Parathyroid adenoma (tissue), 2 donors: ENCODE measurements at regions not wholly inside any gene's neighbourhood (a gene's known extent, or its start where the extent isn't known, plus 50 kb on each side); places are given as distances from the start of the nearest gene placed in this dataset.

Source experiments
- H2AFZ ChIP-seq: fragments of 300-600 bp; sonication (generic); one replicate; pipeline ENCODE4 v1.7.0; 2017; ENCODE audit warnings: antibody characterized with exemption, mild to moderate bottlenecking
- H3K27ac ChIP-seq: fragments of 300-600 bp; sonication (generic); one replicate; pipeline ENCODE4 v1.7.0; 2017
- H3K27me3 ChIP-seq: fragments of 300-600 bp; sonication (generic); one replicate; pipeline ENCODE4 v1.7.0; 2017; ENCODE audit warnings: low read length; ENCODE audit not compliant: control insufficient read depth, insufficient read depth
- H3K36me3 ChIP-seq: fragments of 300-600 bp; sonication (generic); one replicate; pipeline ENCODE4 v1.7.0; 2017; ENCODE audit warnings: low read length; ENCODE audit not compliant: control insufficient read depth, insufficient read depth
- H3K4me1 ChIP-seq: fragments of 300-600 bp; sonication (generic); one replicate; pipeline ENCODE4 v1.7.0; 2017; ENCODE audit warnings: control low read depth
- H3K4me2 ChIP-seq: fragments of 300-600 bp; sonication (generic); one replicate; pipeline ENCODE4 v1.7.0; 2017; ENCODE audit warnings: low read length
- H3K4me3 ChIP-seq: fragments of 300-600 bp; sonication (generic); one replicate; pipeline ENCODE4 v1.7.0; 2017; ENCODE audit warnings: low read depth, low read length
- H3K79me2 ChIP-seq: fragments of 300-600 bp; sonication (generic); one replicate; pipeline ENCODE4 v1.7.0; 2017; ENCODE audit warnings: control low read depth
- H3K9ac ChIP-seq: fragments of 300-600 bp; sonication (generic); one replicate; pipeline ENCODE4 v1.7.0; 2017; ENCODE audit warnings: mild to moderate bottlenecking
- H3K9me3 ChIP-seq: fragments of 300-600 bp; sonication (generic); one replicate; pipeline ENCODE4 v1.7.0; 2017; ENCODE audit warnings: low read length; ENCODE audit not compliant: control insufficient read depth
- TF ChIP-seq, protein P1 (sequence below): fragments of 300-600 bp; sonication (generic); IDR thresholded peaks from one replicate; pipeline ENCODE4 v1.7.0; 2017; ENCODE audit warnings: antibody characterized with exemption, mild to moderate bottlenecking
- donor health status: primary hyperparathyroidism.

DNA sequence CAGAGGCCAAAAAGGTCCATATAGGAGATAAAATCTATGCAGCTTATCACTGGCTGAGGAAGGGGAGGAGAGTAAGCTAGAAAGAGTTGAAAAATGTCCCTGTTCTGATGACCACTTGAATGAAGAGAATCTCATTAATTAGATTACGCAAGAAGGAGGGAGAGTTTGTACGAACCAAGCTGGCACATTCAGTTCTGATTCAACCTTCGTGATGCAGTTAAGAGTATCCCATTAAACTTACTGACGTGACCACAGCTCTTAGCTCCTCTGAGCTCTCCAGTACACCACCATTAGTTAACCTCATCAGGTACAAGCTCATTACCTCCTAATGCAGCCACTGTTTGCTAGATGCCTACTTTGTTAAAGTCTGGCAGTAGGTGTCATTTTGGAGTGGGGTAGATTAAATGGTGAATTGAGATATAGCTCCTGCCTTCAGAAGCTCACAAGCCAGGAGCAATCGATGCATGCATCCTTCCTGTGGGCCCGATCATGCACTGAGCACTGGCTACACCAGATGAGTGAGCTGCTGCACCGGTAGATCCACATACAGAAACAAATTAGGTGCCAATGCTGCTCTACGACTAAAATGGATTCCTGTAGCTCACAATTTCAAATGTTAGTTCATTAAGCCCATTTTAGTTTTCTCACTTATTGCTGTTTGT lies 458.3 kb downstream of the COG6 start:
- Histone ChIP-seq H3K27ac (no peak overlapping the region), H3K4me3 (no peak overlapping the region), H3K4me2 (no peak overlapping the region), H3K9ac (no peak overlapping the region), H3K4me1 (no peaks in the 10 kb centered on the region), H3K9me3 (no peaks in the 10 kb centered on the region), H3K27me3 (no peaks in the 10 kb centered on the region), H2AFZ (no peak overlapping the region), H3K36me3 (no peaks in the 10 kb centered on the region), H3K79me2 (no peaks in the 10 kb centered on the region)
- TF ChIP-seq, protein P1, sequence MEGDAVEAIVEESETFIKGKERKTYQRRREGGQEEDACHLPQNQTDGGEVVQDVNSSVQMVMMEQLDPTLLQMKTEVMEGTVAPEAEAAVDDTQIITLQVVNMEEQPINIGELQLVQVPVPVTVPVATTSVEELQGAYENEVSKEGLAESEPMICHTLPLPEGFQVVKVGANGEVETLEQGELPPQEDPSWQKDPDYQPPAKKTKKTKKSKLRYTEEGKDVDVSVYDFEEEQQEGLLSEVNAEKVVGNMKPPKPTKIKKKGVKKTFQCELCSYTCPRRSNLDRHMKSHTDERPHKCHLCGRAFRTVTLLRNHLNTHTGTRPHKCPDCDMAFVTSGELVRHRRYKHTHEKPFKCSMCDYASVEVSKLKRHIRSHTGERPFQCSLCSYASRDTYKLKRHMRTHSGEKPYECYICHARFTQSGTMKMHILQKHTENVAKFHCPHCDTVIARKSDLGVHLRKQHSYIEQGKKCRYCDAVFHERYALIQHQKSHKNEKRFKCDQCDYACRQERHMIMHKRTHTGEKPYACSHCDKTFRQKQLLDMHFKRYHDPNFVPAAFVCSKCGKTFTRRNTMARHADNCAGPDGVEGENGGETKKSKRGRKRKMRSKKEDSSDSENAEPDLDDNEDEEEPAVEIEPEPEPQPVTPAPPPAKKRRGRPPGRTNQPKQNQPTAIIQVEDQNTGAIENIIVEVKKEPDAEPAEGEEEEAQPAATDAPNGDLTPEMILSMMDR: no peak

DNA sequence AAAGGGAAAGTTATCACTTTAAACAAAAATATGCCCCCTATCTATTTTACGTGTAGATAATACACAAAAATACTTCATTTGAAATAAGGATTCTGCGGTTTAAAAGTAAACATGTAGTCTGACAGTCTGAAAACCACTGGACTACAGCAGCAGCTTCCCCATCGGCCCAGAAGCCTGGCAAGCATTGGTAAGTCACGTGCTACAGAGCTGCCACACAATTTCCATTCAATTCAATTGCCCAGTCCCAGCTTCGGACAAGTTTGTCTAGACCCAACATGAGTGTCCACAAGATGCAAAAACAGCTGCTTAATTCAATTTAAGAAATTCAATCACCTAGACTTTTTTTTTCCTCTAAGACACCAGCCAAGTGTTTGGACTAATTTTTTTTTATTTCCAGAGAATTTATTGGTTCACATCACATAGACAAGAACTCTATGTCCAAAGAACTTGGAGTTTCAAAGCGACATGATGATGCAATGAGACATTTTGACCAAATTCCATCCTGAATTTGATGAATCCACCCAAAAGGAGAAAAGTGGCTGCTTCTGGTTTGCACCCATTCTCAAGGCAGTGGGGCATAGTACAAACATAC lies 458.9 kb downstream of the COG6 start:
- Histone ChIP-seq H3K27ac (no peak overlapping the region), H3K9me3 (no peaks in the 10 kb centered on the region), H3K27me3 (no peaks in the 10 kb centered on the region), H3K4me3 (no peak overlapping the region), H3K4me1 (no peaks in the 10 kb centered on the region), H3K9ac (no peak overlapping the region), H2AFZ (no peak overlapping the region), H3K36me3 (no peaks in the 10 kb centered on the region), H3K4me2 (no peak overlapping the region), H3K79me2 (no peaks in the 10 kb centered on the region)
- TF ChIP-seq, protein P1: no peak

DNA sequence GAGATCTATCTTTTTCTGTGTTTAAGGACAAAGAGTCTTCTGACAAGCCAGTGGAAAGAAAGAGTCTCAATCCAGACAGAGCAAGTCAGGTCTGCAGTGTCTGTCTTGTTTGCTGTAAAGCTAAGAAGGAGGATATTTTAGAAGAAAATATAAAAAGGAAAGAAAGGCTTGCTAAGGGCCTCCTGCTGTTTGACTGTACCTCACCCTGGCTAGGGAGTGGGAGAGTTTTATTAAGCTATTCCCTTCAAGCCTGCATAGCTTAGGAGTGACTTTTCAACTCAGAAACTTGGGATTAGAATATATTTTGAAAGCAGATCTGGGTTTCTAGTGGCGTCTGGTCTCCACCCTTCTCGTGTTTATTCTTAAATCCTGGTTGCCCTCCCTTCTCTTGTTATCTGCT lies 460.0 kb downstream of the COG6 start:
- Histone ChIP-seq H3K9ac (no peak overlapping the region), H2AFZ (no peak overlapping the region), H3K9me3 (no peaks in the 10 kb centered on the region), H3K4me2 (no peak overlapping the region), H3K79me2 (no peaks in the 10 kb centered on the region), H3K27ac (no peak overlapping the region), H3K36me3 (no peaks in the 10 kb centered on the region), H3K4me1 (no peaks in the 10 kb centered on the region), H3K4me3 (no peak overlapping the region), H3K27me3 (no peaks in the 10 kb centered on the region)
- TF ChIP-seq, protein P1: no peak

DNA sequence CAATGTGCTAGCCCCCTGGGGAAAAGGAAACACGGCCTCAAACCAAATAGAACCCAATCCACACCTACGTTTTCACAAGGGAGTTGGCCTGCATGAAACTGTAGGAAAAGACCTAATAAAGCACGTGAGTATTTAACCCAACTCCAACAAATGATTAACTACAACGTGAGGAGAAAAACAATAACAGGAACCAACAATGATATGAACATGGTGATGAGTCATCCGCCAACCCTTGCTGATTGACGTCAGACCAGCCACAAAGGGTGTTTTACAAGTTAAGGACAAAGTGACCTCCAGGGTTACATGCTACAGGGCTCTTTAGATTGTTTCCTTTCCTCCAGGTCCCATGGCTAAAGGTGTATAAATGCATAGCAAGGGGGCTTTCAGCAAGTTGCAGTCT lies 460.5 kb downstream of the COG6 start:
- TF ChIP-seq, protein P1: no peak
- H3K4me1 ChIP-seq: no peaks in the 10 kb centered on the region
- H3K36me3 ChIP-seq: no peaks in the 10 kb centered on the region
- H2AFZ ChIP-seq: no peak overlapping the region
- no peaks in the 10 kb centered on the region for H3K9me3 ChIP-seq
- no peaks in the 10 kb centered on the region for H3K27me3 ChIP-seq
- H3K4me2 ChIP-seq: no peak overlapping the region
- no peaks in the 10 kb centered on the region for H3K79me2 ChIP-seq
- H3K4me3 ChIP-seq: no peak overlapping the region
- no peak overlapping the region for H3K9ac ChIP-seq
- H3K27ac ChIP-seq: no peak overlapping the region

DNA sequence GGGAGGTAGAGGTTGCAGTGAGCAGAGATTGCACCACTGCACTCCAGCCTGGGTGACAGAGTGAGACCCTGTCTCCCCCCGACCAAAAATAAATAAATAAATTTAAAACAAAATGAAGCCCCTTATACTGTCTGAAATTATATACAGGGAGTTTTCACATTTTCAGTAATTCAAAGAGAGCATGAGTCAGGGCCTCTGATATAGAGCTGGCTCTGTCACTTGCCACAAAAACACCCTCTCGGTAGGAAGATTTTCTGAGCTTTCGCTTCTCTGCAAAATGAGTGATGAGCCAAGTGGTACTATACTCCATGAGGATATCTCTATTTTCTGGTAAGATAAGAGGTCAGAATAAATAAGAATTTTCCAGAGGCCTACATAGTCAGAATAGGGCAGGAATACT lies 462.9 kb downstream of the COG6 start:
- TF ChIP-seq, protein P1: no peak
- H3K4me1 ChIP-seq: no peaks in the 10 kb centered on the region
- no peak overlapping the region for H3K4me2 ChIP-seq
- H3K9ac ChIP-seq: no peak overlapping the region
- no peak overlapping the region for H3K27ac ChIP-seq
- H2AFZ ChIP-seq: no peak overlapping the region
- no peaks in the 10 kb centered on the region for H3K79me2 ChIP-seq
- no peaks in the 10 kb centered on the region for H3K27me3 ChIP-seq
- H3K4me3 ChIP-seq: no peak overlapping the region
- no peaks in the 10 kb centered on the region for H3K9me3 ChIP-seq
- H3K36me3 ChIP-seq: no peaks in the 10 kb centered on the region
